COLO668 (cell line): ENCODE measurements at regions not wholly inside any gene's neighbourhood (a gene's known extent, or its start where the extent isn't known, plus 50 kb on each side); places are given as distances from the start of the nearest gene placed in this dataset.
"Not testable (repeated sequence)": the region's sequence is repeated elsewhere in the genome, so short reads cannot be mapped to it uniquely, and the experiment has no call there.

Source experiments
- DNase-seq: peaks from one replicate; lab custom pipeline; 2025; ENCODE audit not compliant: unreplicated experiment; lab: John Stamatoyannopoulos, UW

DNA sequence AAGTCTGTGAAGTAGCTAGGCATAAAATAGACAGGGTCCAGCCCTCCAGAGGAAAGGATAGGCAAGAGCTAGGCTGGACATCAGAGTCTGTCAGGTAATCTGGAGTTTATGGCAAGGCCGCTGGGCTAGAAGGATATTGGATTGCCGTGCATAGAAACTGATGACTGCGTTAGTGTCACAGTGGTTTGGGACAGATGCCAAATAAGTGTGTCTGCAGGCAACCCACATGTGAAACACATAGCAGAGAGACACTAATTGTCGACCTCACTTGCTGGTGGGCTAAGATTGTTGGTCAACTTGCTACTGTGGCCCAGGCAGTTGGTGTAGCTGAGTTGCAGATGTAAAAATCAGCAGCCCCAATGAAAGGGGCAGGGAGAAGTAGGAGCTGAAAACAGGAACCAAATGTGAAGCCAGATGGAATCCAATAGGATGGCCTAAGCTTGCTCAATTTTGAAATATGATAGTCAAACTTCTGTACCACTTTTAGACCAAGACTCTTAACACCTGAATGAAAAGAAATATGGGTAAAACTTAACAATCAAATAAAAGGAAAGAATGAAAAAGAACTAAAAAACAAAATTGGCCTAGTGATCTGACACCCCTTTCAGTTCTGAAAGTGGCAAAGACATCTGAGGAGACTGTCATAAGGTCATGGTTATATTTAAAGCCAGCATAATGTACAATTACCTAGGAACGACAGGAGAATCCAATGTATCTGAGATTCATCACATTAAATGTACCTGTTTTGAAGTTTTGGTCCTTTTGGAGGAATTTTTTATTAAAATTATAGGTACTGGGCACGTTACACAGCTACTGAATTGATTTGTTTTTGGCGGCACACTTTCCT is 243.3 kb upstream of the ACTBL2 start:
- DNase-seq = no peak

DNA sequence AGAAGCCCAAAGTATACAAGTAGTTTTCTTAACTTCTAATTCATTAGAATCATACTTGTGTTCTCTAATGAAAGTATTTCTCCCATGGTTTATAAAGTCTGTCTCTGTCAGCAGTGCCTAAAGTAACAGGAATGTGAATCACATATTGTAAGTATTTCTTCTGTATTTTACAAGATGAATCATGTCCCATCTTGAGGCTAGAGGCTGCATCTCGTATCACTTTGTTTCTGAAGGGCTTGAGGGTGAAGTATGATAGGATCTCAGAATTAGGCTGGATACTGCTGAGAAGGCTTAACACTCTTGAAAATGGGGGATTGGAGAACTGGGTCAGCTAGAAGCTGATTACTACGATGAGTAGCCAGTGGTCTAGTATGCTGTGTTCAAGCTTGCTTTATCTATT is 242.2 kb upstream of the ACTBL2 start:
- DNase-seq = no peak

DNA sequence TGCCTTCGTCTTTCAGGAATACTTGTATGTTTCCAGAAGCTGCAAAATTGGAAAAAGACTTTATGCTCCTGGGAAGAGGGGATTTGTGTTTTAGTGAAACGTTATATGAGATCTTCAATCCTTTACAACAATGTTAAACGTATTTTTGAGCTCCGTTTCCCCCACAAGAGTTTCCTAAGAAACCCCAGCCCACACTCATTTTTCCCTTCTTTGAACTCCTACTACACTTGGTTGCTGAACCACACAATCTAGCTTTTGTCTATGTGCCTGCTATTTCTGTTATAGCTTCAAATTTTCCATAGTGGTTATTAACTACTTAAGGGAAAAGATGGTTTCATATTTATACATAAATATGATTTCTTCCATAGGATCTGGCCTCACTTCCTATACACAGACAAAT is 238.6 kb upstream of the ACTBL2 start:
- DNase-seq = no peak

DNA sequence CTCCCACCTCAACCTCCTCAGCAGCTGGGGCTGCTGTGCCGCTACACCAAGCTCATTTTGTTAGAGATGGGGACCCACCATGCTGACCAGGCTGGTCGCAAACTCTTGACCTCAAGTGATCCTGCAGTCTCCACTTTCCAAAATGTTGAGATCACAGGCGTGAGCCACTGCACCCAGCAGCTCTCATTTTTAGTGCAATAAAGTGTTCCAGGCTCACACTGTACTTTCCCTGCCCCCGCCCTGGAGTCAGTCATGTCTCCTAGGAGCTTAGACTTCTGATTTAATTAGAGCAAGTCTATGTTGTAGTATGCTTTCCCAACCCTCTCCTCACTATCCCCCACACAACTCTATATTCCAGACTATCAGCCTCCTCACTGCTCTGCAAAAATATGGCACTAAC is 238.0 kb upstream of the ACTBL2 start:
- no peak for DNase-seq

DNA sequence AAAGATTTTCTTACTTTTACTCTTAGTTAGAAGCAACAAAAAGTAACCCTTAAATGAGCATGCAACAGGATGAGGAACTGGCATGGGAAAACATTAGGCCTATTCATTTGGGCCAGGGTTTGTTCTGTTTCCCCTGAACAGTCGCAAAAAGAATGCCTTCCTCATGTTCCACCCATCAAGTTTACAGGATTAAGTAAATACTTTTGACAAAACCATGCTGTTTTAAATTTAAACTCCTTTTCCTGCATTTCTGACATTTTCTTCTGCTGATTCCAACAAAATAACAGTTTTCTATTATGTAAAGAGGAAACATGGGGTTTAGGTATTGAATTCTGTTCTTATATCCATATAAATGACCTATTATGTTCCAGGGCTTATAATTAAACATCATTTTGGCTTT is 236.6 kb upstream of the ACTBL2 start:
- DNase-seq = no peak

GRCh38 chr5:57718155-57718554 is 235.5 kb upstream of the ACTBL2 start:
- no peak for DNase-seq

DNA sequence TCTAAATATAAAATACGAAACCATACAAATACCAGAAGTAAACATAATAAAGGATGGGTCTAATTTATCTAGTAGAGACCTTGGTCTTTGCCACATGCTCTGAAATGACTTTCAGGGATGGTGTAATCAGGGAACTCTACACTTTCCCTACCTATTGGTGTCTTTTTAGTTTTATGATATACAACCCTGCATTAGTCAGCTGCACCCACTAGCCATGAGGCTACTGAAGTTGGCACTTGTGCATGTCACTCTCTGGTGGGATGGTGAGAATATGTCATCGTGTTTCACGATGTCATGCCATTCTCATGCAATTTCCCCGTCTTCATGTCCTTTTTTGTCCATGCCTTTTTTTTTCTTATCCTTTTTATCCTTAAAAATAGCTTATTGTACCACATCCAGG is 234.9 kb upstream of the ACTBL2 start:
- DNase-seq = no peak

GRCh38 chr5:57716661-57717060 is 234.1 kb upstream of the ACTBL2 start:
- no peak for DNase-seq

- DNase-seq = no peak
These were observed 232.7 kb upstream of the ACTBL2 start for GRCh38 chr5:57715296-57715695.

DNA sequence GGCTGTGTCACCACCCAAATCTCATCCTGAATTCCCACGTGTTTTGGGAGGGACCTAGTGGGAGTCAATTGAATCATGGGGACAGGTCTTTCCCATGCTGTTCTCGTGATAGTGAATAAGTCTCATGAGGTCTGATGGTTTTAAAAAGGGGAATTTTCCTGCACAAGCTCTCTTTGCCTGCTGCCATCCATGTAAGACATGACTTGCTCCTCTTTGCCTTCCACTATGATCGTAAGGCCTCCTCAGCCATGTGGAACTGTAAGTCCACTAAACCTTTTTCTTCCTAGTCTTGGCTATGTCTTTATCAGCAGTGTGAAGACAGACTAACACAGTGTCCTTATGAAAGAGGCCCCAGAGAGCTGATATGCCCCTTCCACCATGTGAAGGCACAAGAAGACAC is 230.9 kb upstream of the ACTBL2 start:
- not testable (repeated sequence) for DNase-seq

DNA sequence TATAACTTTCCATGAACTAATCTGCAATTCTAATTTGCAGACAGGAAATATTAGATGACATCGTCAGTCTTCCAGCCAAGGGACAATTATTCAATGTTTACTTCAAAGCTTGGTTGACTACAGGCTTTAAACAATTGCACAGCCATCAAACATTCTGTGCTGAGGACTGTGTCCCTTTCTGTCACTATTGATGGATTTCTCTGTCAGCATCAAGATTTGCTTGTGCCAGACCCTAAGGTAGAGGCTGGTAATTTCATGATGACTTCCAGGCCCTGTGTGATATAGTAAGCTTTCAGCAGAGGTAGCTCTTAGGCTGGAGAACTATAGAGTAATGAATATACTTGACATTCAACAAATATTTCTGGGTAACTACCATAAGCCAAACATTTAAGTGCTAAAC is 229.3 kb upstream of the ACTBL2 start:
- DNase-seq = no peak

DNA sequence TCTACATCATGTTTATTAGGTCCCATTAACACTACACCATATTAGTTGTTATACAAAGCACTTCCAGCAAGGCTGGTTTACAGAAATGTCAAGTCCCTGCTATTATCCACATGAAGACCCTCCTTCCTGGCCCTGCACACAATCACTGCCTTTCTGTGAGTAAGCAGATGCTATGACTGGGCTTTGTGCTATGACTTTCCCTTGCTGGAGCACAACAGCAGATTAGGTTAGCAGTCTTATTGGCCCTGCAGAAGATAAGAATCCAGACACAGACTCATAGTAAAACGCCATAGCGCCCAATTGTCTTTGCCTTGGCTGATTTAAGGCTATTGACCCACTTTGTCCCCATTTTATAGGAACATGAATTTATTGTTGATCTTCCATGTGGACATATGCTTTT is 228.9 kb upstream of the ACTBL2 start:
- no peak for DNase-seq

DNA sequence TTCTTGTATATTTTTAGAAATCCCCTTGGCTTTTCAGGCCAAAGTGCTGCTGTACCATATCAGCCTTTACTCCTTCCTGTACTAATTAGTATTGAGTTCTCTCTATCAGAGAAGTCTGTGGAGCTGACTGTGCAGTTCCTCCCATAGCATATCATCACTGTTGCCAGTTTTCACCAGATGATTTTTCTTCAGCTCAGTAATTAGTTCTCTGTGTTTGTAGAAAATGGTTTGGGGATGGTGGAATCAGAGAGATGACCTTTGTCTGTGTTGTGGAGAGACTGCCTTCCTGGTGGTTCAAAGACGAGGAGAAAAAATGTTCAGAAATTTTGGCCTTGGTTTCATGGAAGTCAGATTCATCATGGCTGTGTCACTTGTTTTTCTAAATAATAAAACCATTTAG is 227.5 kb upstream of the ACTBL2 start:
- no peak for DNase-seq

DNA sequence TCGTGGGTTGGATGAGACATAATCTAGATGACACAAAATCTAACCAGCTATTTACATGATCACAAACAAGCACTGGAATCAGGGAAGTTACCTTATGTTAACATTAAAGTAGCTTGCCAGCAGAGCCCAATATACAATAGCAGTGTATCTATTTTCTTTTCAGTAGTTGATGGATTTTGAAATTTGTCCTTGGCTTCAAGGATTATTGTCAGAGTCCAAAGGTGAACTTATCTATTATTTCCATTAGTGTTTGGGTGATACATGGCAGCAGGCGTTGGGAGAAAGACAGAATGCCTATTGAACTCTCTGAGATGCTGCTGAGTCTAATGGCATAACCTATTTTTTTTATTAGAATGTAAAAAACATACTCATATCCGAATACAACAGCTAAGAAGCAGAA is 223.2 kb upstream of the ACTBL2 start:
- no peak for DNase-seq

DNA sequence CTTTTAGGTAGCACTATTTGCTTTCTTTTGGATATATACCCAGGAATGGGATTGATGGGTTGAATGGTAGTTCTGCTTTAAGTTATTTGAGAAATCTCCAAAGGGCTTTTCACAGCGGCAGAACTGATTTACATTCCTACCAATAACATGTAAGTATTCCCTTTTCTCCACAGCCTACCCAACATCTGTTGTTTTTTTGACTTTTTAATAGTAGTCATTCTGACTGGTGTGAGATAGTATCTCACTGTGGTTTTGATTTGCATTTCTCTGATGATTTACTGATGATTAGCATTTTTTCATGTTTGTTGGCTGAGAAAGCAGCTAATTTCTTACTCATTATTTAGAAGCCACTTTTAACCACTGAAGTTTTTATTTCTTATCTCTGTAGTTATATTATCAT is 221.1 kb upstream of the ACTBL2 start:
- DNase-seq = no peak

GRCh38 chr5:57700484-57700883 is 217.9 kb upstream of the ACTBL2 start:
- no peak for DNase-seq

DNA sequence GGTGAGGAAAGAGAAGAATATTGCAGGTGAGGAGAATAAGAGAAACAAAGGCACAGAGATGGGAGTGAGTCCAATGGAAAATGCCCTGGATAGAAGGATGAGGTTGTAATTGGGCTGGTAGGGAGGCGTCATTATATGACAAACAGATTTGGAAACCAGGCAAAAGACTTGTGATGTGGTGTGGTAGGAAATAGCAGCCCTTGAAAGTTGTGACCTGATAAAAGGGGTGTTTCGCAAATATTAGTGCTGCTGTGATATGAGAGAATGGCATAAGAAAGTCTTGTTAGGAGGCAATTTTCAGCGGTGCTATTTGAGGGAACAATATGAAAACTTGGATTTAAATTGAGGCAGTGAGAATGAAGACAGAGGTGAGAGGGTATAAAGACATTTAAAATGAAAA is 217.5 kb upstream of the ACTBL2 start:
- DNase-seq = no peak

DNA sequence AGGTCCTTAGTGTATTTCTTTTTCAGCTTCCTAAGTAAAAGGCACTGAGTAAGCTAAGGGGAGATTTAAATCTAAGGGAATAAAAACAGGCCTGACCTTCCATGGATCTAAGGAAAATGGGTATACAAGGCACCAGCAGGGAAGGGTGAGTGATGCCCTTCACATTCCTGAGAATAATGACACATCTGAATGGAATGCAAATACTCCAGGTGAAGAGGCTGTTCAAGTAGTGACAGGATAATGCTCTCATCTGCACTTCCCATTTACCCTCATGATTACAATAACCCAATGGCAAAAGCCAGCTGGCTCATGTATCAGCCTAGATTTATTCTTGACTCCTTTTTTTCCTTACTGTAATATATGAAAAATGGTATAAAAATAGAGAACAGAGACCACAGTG is 216.2 kb upstream of the ACTBL2 start:
- no peak for DNase-seq

GRCh38 chr5:57698086-57698485 is 215.5 kb upstream of the ACTBL2 start:
- no peak for DNase-seq

DNA sequence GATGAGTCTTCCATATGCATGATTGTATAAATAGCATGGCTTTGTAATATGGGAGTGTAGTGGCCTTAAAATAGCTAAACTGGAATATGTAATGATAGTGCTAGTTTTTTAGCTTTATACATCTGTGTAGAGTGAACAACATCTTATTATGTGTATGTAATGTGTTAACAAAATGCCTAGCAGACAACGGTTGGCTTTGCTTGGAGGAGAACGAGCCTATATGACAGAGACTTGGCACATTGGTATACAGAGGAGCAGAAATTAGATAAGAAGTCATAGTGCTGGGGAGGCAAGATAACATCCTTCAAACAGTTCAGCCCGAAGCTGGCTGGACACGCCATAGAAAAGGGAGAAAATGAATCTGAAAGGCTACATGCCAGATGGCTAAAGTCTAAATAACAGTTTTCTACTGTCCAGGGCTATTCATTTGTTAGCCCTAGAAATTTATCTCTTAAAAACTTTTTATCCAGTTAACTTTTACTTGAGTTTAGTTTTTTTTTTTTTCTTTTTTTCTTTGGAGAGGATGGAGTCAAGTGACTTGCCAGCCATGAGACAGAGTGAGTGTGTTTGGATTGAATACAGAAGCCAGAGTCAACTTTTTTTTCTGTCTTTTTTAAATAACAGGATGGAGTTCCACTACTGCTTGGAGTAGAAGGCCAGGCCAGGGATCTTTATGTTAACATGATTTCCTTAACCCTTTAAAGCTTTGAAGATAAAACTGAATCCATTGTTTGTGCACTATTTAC is 214.4 kb upstream of the ACTBL2 start:
- DNase-seq = no peak

DNA sequence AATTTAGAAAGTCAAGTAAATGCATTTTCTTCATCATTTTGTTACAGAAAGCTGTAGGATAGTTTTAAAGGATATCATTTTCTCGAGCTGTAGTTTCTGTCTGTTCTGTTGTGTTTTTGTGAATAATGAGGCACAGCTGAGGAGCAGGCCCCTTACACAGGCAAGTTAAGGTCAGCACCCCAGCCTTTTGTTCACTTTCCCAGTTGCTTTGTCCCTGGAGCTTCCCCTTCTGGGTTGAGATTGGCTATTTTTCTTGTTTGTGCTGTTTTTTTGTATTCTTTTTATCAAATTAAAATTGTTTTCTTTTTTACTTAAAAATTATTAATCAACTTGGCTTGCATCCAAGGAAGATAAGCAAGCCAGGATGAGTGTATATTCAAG is 213.8 kb upstream of the ACTBL2 start:
- DNase-seq = no peak

DNA sequence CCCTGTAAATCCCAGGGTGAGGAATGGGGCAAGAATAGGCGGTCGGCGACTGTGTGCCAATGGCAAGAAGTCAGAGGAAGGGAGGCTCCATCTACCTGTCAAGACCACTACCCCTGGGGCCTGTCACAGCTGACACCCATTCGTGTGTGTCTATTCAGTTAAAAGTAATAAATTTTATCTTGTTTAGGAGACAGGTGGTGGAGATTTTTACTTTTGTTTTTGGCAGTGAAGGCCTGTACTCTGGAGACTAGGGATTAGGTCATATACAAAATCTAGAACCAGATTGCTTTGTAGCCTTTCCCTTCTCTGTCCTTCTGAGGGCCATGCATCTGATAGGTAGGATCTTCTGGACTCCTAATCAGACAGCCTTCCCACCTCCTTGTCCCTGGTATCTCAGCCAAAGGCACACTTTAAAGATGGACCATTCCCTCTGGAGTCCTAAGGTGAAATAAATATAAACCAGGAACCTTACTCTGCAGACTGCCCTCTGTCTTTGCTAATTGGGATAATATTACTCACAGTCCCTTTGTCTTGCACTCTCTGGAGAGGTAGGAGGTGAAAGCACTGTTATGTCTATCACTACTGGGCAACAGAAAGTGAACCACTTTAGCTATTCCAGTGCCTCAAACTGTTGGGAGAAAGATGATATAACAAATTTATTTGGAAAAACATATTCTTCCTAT is 213.2 kb upstream of the ACTBL2 start:
- DNase-seq = no peak
